ENCODE measurements at regions not wholly inside any gene's neighbourhood (a gene's known extent, or its start where the extent isn't known, plus 50 kb on each side); places are given as distances from the start of the nearest gene placed in this dataset.

DNA sequence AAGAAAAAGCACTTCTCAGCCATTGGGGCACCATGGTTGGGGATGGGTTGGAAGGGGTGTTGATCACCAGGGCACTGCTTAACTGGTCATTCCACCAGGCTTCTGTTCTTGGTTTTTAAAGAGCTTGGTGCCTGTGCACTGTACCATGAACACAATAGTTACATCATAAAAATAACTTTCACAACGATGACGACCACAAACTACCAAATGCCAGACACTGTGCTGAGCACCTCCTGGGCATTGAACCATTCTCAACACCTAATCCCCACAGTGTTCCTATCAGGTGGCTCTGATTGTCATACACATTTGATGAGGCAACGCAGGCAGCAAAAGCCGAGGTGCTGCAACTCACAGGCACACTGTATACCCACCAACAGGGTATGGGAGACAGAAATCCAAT, 208.0 kb downstream of the FOXL1 start:
- no peak overlapping the region for H3K27ac Mint-ChIP-seq (ENCODE audit: unreplicated experiment)
- H3K9ac ChIP-seq (ENCODE audit: low read length) = no peak overlapping the region
- H3K36me3 ChIP-seq (ENCODE audit: insufficient read depth, low read length) = no peaks in the 10 kb centered on the region
- no peaks in the 10 kb centered on the region for H3K27me3 ChIP-seq (ENCODE audit: insufficient read depth, low read length)
- no peaks in the 10 kb centered on the region for H4K20me1 ChIP-seq (ENCODE audit: insufficient read depth, low read length)
- no peak overlapping the region for H3K4me2 ChIP-seq (ENCODE audit: low read length)
- H3K9me3 Mint-ChIP-seq (ENCODE audit: unreplicated experiment) = no peaks in the 10 kb centered on the region
- peaks cover 11% of the 10 kb centered on the region for H3K4me1 ChIP-seq (ENCODE audit: insufficient read depth, low read length)
- peaks cover 5% of the 10 kb centered on the region for H3K27me3 Mint-ChIP-seq (ENCODE audit: low read depth, unreplicated experiment)
- H3K4me3 ChIP-seq (ENCODE audit: insufficient read depth, low read depth, low read length) = no peak overlapping the region
- no peaks in the 10 kb centered on the region for H3K9me3 ChIP-seq (ENCODE audit: insufficient read depth, low read depth, low read length)
- DNase-seq (ENCODE audit: low read depth) = no peak
- FAIRE-seq = no peak
- no peaks in the 10 kb centered on the region for H3K79me2 ChIP-seq (ENCODE audit: insufficient read depth, low read length)
- no peak overlapping the region for H3K27ac ChIP-seq (ENCODE audit: low read depth, low read length)
- no peak overlapping the region for H2AFZ ChIP-seq (ENCODE audit: low read depth, low read length)
- no peaks in the 10 kb centered on the region for H3K36me3 Mint-ChIP-seq (ENCODE audit: low read depth, unreplicated experiment)
- no peak overlapping the region for H3K4me3 Mint-ChIP-seq (ENCODE audit: unreplicated experiment)
- H3K4me1 Mint-ChIP-seq (ENCODE audit: low read depth, unreplicated experiment) = peaks cover 16% of the 10 kb centered on the region
- TF ChIP-seq, protein P1, sequence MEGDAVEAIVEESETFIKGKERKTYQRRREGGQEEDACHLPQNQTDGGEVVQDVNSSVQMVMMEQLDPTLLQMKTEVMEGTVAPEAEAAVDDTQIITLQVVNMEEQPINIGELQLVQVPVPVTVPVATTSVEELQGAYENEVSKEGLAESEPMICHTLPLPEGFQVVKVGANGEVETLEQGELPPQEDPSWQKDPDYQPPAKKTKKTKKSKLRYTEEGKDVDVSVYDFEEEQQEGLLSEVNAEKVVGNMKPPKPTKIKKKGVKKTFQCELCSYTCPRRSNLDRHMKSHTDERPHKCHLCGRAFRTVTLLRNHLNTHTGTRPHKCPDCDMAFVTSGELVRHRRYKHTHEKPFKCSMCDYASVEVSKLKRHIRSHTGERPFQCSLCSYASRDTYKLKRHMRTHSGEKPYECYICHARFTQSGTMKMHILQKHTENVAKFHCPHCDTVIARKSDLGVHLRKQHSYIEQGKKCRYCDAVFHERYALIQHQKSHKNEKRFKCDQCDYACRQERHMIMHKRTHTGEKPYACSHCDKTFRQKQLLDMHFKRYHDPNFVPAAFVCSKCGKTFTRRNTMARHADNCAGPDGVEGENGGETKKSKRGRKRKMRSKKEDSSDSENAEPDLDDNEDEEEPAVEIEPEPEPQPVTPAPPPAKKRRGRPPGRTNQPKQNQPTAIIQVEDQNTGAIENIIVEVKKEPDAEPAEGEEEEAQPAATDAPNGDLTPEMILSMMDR (IDR thresholded peaks at IDR 0.05; ENCODE audit: insufficient read depth, low read depth, low read length) = no peak
- TF ChIP-seq EZH2 (IDR thresholded peaks at IDR 0.05; ENCODE audit: insufficient read depth, low read length) = no peak

DNA sequence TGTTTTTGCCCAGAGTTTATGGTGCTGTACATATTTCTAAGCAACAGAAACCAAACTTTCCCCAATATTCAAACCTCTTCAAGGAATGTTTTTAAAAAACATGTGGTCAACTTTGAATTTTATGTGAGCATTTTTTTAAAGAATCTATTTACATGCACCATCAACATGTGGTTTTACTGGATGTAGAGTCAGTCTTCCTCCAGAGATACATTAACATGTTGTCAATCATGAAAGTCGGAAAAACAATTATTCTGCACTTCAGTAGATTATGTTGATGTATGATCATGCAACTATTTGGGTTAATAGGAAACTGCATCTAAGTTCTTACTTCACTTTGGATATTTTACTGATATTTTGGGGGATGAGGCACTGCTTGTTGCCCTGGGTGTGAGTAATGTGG, 208.6 kb downstream of the FOXL1 start:
- H3K79me2 ChIP-seq (ENCODE audit: insufficient read depth, low read length) = no peaks in the 10 kb centered on the region
- H3K27ac ChIP-seq (ENCODE audit: low read depth, low read length) = no peak overlapping the region
- H3K4me2 ChIP-seq (ENCODE audit: low read length) = no peak overlapping the region
- Mint-ChIP-seq H3K4me3 (ENCODE audit: unreplicated experiment) (no peak overlapping the region), H3K27me3 (ENCODE audit: low read depth, unreplicated experiment) (peaks cover 5% of the 10 kb centered on the region), H3K9me3 (ENCODE audit: unreplicated experiment) (no peaks in the 10 kb centered on the region), H3K27ac (ENCODE audit: unreplicated experiment) (no peak overlapping the region), H3K36me3 (ENCODE audit: low read depth, unreplicated experiment) (no peaks in the 10 kb centered on the region), H3K4me1 (ENCODE audit: low read depth, unreplicated experiment) (peaks cover 16% of the 10 kb centered on the region)
- no peaks in the 10 kb centered on the region for H3K36me3 ChIP-seq (ENCODE audit: insufficient read depth, low read length)
- H3K27me3 ChIP-seq (ENCODE audit: insufficient read depth, low read length) = no peaks in the 10 kb centered on the region
- no peak overlapping the region for H3K9ac ChIP-seq (ENCODE audit: low read length)
- no peak overlapping the region for H3K4me3 ChIP-seq (ENCODE audit: insufficient read depth, low read depth, low read length)
- H4K20me1 ChIP-seq (ENCODE audit: insufficient read depth, low read length) = no peaks in the 10 kb centered on the region
- H3K4me1 ChIP-seq (ENCODE audit: insufficient read depth, low read length) = peaks cover 11% of the 10 kb centered on the region
- no peaks in the 10 kb centered on the region for H3K9me3 ChIP-seq (ENCODE audit: insufficient read depth, low read depth, low read length)
- FAIRE-seq (no peak), DNase-seq (ENCODE audit: low read depth) (no peak)
- H2AFZ ChIP-seq (ENCODE audit: low read depth, low read length) = no peak overlapping the region
- TF ChIP-seq, protein P1 (IDR thresholded peaks at IDR 0.05; ENCODE audit: insufficient read depth, low read depth, low read length) = no peak
- TF ChIP-seq EZH2 (IDR thresholded peaks at IDR 0.05; ENCODE audit: insufficient read depth, low read length) = no peak

DNA sequence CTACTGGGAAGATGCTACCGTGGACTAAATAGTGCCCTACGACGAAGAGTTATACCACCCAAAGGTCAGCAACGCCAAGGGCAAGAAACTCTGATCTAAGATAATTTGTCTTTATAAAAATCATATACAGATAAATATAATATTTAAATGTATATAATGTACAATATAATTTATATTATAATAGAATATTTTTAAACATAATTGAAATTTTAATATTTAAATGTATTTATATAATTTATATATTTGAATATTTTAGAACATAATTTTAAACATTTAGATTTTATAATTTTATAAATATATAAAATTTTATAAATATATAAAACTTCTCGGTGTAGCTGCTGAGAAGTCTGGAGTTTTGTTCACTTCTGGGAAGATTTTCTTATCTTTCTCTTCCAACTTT, 209.2 kb downstream of the FOXL1 start:
- Mint-ChIP-seq H3K27me3 (ENCODE audit: low read depth, unreplicated experiment) (peaks cover 5% of the 10 kb centered on the region), H3K36me3 (ENCODE audit: low read depth, unreplicated experiment) (no peaks in the 10 kb centered on the region), H3K4me3 (ENCODE audit: unreplicated experiment) (no peak overlapping the region), H3K4me1 (ENCODE audit: low read depth, unreplicated experiment) (peaks cover 16% of the 10 kb centered on the region), H3K9me3 (ENCODE audit: unreplicated experiment) (no peaks in the 10 kb centered on the region), H3K27ac (ENCODE audit: unreplicated experiment) (no peak overlapping the region)
- no peak overlapping the region for H3K4me2 ChIP-seq (ENCODE audit: low read length)
- H3K79me2 ChIP-seq (ENCODE audit: insufficient read depth, low read length) = no peaks in the 10 kb centered on the region
- FAIRE-seq = no peak
- no peak overlapping the region for H3K27ac ChIP-seq (ENCODE audit: low read depth, low read length)
- H3K9me3 ChIP-seq (ENCODE audit: insufficient read depth, low read depth, low read length) = no peaks in the 10 kb centered on the region
- no peak overlapping the region for H3K4me3 ChIP-seq (ENCODE audit: insufficient read depth, low read depth, low read length)
- peaks cover 11% of the 10 kb centered on the region for H3K4me1 ChIP-seq (ENCODE audit: insufficient read depth, low read length)
- no peak for DNase-seq (ENCODE audit: low read depth)
- H4K20me1 ChIP-seq (ENCODE audit: insufficient read depth, low read length) = no peaks in the 10 kb centered on the region
- TF ChIP-seq, protein P1 (IDR thresholded peaks at IDR 0.05; ENCODE audit: insufficient read depth, low read depth, low read length) = no peak
- no peak for TF ChIP-seq EZH2 (IDR thresholded peaks at IDR 0.05; ENCODE audit: insufficient read depth, low read length)
- H2AFZ ChIP-seq (ENCODE audit: low read depth, low read length) = no peak overlapping the region
- H3K27me3 ChIP-seq (ENCODE audit: insufficient read depth, low read length) = no peaks in the 10 kb centered on the region
- no peaks in the 10 kb centered on the region for H3K36me3 ChIP-seq (ENCODE audit: insufficient read depth, low read length)
- no peak overlapping the region for H3K9ac ChIP-seq (ENCODE audit: low read length)

All from astrocyte (in vitro differentiated cells and primary cell).